HK-2 (cell line): ENCODE measurements at regions not wholly inside any gene's neighbourhood (a gene's known extent, or its start where the extent isn't known, plus 50 kb on each side); places are given as distances from the start of the nearest gene placed in this dataset.
A peak's percentile ranks its signal among the peaks of the same experiment; 100 is the strongest.
"Not testable (repeated sequence)": the region's sequence is repeated elsewhere in the genome, so short reads cannot be mapped to it uniquely, and the experiment has no call there.

Experiments
- DNase-seq: peaks from one replicate; pipeline ENCODE4 v3.0.0-alpha.2; 2018; ENCODE audit not compliant: unreplicated experiment

DNA sequence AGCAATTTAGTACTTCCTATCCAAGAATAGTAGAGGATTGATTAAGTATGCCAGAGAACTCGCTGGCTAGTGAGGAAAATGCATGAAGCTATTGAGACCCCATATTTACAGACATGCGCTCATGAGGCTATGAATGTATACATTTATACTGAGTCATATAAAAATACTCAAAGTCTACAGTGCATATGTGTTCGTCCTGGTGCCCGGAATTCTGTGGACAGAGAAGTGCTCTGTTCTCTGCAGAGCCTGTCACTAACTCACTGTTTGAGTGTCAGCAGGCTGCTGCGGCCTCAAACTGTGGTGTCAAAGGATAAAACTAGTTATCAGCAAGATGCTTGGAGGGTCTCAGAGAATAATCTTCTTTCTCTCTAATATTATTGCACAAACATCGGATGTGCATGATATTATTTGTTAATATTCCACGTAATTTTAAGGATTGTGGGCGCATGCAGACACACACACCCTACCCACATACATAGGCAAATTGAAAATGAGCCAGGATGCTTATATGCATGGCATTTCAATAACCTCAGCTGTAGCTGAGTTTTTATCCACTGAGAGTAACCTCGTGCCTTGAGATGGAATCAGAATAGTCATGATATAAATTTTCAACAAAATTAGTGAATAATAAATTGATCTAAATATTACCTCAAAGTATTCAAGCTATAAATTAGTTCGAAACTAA lies 50.0 kb upstream of the TSC22D2 start:
- no peak for DNase-seq

DNA sequence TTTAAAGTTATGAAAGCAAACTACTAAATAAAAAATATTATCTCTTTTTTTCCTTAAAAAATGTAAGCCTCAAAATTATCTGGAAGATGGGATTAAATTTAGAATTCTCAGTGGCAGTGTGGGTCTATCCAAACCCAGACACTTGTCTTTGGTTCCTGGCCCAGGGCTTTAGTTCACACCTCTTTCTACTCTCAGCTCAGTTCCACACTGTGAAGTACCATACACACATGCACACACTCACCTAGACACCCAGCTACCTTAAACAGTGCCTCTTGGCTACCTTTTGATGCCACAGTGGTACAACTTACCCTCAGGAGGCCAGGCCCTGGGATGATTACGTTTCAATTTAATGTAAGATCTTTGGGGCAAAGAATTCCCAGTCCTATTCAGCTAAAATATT lies 51.0 kb upstream of the TSC22D2 start:
- no peak for DNase-seq

DNA sequence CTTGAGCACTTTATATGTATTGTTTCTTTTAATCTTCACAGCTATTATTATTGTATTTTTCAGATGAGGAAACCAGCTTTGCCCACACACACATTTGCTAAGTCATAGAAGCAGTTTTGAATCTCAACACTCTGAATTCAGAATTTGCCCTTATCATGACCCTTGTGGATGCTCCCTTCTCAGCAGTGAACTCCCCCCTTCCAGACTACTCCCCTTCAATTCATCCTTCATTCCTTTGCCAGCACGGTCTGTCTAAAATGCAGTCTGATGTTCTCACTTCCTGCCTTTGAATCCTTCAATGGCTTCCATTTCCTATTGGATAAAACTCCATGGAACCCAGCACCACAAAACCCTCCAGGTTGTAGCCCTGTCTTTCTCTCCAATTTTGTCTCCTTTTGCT lies 52.5 kb upstream of the TSC22D2 start:
- DNase-seq = no peak

DNA sequence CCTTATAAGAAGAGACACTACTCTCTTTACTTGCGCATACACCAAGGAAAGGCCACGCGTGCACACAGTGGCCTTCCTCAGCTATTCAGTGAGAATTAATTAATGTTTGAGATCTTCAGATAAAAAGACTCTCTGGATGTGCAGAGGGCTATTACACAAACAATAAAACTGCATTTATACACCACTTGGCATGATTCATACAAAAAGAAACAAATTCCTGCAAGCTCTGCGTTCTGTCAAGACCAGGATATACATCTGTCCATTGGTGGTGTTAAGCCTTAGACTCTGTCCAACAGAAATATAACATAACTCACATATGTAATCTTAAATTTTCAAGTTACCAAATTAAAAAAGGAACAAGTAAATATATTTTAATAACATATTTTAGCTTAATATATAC lies 55.2 kb upstream of the TSC22D2 start:
- no peak for DNase-seq

DNA sequence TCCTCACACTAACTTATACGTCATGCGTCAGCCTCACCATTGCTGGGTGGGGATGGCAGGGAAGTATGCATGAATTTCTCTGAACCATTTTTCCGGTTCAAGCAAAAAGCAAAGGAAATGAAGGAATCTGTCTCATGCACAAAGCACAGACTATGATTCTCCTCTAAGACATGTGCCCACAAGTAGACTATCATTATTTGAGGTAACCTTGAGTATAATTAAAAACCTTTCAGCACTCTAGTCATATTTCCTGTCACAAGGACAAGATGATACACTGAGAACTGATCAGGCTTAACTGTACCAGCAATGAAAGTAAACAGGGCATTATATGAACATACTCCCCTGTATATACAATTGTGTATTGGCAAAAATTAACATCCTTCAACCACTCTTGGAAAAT lies 56.7 kb upstream of the TSC22D2 start:
- no peak for DNase-seq

DNA sequence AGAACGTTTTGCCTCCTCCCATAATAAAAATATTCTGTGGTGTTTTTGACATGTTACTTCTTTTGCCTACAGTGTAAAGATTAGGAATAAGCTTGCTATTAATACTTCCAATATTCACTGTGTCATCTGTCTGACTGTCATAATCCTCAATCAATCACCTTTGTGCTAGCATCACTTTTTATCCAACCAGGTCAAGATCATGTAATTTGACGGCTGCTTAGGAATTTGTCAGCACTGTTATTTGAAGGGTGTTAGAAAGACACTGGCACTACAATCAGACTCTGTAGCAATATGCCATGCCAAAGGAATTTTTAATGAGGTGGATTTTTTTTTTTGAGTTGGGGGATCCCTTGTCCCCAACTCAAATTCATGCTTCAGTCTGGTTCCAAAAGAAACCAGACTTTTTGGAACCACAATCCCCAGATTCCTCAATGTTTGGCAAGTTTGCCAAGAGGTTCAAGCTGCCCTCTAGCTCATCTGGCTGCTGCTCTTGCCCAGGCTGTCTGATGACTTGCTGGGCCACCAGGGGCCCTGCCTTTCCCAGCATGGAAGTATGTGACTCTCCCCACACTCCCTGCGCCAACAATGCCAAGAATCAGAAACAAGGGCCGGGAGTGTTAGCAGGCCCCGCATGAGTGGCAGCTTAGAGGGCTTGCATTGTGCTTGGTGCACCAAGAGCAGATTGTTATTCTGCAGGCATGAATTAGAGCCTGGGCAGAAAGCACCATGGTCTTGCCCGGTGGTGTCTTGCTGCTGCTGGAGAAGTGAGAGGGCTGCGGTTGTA lies 58.6 kb upstream of the TSC22D2 start:
- no peak for DNase-seq

DNA sequence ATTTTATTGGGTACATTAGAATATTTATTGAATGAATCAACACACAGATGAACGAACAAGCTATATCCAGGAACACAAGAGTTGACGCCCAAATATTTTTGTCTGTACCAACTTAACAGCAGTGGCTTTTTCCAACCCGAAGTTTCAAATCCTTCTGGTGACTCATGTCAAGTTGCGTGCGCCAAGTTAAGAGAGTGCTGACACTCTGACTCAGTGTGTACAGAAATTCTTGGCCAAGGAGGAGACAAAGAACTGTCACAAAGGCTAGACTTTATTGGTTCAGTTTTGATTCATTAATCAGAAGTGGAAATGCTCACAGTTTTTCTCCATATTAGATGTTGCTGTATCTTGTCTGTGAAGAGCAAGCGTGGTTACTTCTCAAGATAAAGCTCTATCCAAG lies 59.6 kb upstream of the TSC22D2 start:
- no peak for DNase-seq

DNA sequence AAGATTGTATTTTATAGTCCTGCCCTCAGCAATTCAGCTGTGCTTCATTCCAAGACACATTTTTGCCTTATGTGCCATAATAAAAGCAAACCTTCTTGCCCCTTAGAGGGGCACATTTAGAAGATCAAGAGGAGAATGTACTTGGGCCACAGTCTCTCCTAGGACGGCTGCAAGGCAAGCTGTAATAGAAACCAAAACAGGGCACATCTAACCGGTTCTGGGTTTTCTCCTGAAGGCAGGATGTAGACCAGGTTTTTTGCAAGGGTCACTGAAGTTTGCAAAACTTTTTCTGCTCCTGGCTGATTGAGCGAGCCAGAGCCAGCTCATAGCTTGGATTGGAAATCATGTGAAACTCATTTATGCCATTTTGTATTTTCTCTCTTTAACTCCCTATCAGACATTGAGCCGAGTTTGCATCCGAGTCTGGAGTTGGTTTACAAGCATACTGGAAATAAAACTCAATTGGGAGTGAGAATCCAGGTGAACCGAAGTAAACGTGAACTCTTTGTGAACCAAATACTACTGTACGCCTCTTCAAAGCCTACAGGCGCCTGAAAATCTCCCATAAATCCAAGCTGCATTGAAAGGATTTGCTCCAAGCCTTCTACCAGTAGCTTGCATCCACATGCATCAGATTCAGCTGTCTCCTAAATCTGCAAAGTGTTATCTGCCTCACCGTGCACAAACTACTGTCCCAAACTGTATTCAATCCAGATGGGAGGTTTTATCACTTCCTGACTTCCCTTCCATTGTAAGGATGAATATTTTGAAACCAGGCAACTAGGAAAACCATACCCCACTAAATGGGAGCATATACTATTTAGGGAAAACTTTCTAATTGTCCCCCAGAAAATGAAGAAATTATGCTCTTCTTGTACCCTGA lies 60.9 kb upstream of the TSC22D2 start:
- no peak for DNase-seq

DNA sequence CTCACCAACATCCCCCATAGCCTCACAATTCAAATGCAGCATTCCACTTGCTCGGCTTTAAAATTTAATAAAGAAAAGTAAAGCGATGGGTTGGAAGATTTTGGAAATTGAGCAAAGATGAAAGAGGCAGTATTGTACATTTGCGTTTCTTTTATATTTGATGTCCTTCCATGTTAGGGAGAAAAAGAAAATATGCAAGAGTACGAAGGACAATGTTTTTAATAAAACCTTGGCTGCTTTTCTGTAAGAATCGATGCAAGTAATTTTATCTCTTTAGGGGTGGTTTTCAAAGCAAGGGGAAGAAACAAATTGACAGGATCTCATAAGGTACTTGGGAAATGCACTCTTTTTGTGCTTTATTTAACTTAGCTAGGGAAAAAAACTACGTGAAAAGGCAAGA lies 61.8 kb upstream of the TSC22D2 start:
- no peak for DNase-seq

DNA sequence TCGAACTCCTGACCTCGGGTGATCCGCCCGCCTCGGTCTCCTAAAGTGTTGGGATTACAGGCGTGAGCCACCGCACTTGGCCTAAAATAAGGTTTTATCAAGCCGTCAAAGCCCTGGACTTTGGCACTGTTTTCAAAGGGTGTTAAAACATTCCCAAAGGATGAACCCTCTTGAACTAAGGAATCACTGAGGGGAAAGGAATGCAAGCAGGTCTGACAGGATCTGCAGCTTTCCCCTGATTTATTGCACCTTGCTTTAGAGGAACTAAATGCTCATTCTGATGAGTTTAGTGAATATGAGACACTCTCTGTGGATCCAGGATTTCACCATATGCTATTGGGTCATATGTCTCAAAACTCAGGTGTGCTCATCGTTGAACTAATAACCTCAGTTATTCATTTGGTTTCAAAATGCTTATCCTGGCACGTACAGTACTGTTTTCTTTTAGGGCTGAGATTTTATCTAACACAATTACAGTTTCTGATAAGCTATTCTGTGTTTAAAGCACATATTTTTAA lies 63.0 kb upstream of the TSC22D2 start:
- DNase-seq = peak; percentile 41

DNA sequence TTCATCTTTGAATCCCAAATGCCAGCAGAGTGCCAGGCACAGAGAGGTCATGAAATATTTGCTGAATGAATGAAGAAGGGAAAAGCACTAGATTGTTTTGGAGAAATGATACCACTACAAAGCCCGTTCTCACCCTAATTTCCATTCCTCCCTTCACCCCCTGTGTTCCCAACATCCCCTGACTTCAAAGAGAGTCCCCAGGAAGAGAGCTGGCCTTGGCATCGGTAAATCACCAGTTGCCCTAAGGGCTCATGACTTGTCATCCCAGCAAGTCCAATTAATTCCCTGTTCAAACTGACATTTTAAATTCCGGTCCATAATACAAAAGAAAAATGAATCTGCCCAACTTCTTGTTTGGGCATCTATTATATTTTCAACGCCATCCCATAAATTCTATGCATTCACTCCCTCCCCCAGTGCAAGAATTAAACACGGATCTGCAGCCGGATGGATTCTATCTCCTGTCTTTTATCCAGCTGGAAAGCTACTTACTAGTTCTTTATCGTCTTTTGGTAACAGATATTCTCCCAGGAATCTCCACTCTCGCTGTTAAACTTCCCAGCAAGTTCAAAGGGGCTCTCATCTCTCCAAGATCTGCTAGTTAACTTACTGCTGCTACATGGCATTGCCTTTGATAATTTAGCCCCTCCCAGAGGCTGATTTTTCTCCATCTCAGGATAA lies 63.9 kb upstream of the TSC22D2 start:
- no peak for DNase-seq

DNA sequence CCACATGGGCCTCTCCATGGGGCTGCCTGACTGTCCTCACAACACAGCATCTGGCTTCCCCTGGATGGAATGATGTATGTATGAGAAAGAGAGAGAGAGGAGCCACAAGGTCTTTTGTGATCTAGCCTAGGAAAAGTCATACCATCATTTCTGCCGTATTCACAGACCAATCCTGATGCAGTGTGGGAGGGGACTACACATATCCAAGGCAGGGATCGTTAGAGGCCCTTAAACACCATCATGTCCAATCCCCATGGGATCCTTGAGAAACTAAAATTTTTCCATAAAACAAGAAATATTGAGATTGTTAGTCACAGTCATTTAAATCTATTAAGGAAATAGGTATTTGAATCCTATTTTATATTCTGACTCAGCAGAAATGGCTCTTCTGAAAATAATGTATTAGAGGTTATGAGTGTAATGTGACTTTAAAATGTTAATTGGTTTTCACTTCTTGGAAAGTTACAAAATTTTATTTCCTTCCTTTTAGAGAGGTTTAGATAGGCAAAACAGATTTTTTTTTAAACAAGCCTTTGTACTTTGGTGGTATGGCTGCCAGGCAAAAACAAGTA lies 65.1 kb upstream of the TSC22D2 start:
- no peak for DNase-seq

DNA sequence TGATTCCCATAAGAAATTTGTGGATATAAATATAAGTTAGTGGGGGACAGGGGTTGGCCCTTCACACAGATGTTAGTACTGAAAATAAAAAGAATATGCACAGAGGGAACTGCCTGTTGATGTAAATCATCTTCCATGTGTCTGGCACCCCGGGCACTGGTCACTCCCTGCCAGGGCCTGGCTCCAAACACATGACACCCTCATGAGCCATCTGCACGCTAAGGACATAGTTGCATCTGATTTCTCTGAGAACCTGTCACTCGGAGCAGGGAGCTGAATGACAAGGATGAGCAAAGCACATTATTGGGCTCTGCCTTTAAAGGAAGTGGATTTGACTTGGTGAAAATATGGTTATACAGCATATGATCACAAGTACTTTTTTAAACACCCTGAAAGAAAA lies 66.2 kb upstream of the TSC22D2 start:
- no peak for DNase-seq

DNA sequence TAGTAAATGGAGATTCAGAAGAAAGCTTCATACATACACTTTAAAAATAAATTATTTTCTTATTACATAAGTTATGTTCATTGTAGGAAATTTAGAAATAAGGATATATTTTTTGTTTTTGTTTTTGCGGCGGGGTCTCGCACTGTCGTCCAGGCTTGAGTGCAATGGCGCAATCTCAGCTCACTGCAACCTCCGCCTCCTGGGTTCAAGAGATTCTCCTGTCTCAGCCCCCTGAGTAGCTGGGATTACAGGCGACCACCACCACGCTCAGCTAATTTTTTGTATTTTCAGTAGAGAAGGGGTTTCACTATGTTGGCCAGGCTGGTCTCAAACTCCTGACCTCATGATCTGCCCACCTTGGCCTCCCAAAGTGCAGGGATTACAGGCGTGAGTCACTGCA lies 71.7 kb upstream of the TSC22D2 start:
- DNase-seq = not testable (repeated sequence)

DNA sequence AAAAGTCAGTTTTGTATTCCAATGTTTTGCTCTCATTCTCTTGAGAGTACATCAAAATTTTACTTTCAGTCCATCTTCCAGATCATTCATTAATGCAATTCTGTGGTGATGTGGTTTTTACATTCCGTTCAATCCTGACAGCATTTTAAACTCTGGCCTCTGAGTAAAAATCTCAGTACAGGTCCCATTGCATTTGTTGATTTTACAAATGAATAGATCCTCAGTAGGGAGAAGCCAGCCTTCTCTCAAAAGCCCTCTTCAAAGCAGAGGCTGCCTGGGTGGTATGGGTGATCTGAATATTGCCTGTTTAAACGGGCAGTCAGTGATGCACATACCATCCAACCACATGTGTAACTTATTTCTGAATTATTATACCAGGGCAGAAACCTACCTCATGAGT lies 72.5 kb upstream of the TSC22D2 start:
- DNase-seq = no peak

DNA sequence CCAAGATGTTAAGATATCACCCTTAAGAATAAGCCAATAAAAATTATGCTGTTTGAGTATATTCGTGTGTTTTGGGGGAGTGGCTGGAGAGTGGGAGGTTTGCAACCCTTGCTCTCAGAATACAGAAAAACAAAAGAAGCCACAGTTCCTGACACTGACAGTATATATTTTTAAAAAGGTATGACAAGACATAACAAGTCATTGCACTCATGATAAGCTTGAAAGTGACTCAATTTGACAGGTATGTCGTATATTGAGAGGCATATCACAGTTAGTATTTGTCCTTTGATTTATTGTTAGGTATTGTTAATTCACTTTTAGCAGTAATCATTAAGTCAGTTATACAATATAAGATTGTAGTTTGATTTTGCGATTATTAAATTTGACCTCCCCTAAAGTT lies 73.1 kb upstream of the TSC22D2 start:
- no peak for DNase-seq

DNA sequence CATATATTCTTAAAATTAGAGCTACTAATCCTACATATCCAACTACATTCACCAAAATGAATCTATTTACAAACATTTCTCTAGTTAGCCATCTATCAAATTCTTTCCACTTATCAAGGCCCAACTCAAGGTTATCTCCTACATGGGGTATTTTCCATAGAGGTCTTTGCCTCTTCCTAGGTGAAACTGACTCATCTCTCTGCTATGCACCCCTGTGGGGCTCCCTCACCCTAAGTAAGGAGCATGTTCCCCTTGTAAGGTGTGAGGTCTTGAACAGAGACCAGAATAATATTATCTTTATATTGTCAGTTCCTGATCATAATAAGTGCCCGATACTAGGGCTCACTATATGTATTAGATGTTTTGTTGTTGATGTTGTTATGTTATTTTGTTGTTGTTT lies 74.6 kb upstream of the TSC22D2 start:
- DNase-seq = no peak

DNA sequence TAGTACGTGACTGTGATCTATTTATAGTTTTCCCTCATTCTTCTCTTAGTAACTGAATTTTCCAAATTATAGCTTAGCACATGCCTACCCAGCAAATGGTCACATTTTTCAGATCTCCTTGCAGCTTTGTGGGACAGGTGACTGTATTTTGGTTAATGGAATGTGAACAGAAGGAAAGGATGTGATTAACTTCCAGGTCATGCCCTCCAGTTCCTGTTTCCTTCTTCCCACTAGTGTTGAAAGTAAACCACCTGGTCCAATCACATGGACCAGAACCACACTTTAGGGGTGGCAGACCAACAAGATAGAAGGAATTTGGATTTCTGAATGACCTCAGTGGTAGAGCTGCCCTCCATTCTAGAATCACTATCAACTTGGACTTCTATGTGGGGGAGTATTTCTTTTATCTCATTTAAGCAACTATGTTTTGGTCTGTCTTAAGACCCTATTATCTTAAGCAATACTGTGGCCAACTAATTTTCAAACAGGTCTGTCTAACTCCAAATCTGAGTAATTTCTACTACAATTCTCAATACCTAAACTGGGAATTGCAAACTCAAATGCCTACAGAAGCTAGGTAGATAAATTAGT lies 76.0 kb upstream of the TSC22D2 start:
- DNase-seq = no peak

DNA sequence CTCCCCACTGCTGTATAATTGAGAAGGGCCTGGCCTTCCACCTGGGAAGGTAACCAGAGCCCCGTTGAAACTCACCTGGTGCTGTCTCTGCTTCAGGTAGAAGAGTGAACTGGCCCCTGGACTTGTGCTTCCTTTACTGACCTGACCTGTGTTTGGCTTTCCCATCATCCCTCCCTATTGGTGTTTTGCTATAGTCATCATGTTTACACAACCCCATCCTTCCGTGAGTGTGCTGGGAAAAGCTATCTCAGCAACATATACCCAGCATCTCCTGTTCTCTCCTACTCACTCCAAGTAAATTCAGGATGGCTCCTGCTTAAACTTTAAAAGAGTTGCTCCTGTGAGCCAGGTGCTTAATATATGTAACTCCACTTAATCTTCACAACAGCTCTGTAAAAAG lies 77.2 kb upstream of the TSC22D2 start:
- no peak for DNase-seq

DNA sequence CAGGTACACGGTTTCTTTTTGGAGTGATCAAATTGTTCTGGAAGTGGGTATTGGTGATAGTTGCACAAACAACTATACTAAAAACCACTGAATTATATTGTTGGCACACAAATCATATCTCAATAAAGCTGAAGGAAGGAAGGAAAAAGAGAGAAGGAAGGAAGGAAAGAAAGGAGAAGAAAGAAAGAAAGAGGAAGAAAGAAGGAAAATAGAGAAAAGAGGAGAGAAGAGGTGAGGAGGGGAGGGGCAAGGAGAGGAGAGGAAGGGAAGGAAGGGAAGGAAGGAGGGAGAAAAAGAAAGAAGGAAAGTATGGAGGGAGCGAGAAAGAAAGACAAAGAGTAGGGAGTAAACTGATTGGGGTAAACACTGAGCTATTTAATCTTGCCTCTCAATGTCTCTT lies 77.9 kb upstream of the TSC22D2 start:
- DNase-seq = no peak

DNA sequence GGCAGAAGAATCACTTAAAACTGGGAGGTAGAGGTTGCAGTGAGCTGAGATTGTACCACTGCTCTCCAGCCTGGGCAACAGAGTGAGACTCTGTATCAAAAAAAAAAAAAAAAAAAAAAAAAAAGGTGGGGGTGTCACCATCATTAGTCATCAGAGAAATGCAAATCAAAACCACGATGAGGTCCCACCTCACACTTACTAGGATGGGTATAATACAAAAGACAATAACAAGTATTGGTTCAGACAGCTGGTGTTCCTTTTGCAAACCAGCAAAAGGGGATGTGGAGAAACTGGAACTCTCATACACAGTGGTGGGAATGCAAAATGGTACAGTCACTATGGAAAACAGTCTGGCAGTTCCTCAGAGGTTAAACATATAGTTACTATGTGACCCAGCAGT lies 78.7 kb upstream of the TSC22D2 start:
- DNase-seq = no peak
